HEK293 (cell line): ENCODE measurements at regions not wholly inside any gene's neighbourhood (a gene's known extent, or its start where the extent isn't known, plus 50 kb on each side); places are given as distances from the start of the nearest gene placed in this dataset.

Source experiments
- CTCF ChIP-seq: fragments of 450-650 bp; formaldehyde crosslinking; IDR thresholded peaks from 2 replicates; pipeline ENCODE4 v1.5.1; 2016; ENCODE audit warnings: missing biosample characterization, missing genetic modification characterization
- FEZF1 ChIP-seq: fragments of 450-650 bp; formaldehyde crosslinking; IDR thresholded peaks from 2 replicates; pipeline ENCODE4 v1.5.1; 2016; ENCODE audit warnings: missing biosample characterization, missing genetic modification characterization
- GLI4 ChIP-seq: fragments of 450-650 bp; formaldehyde crosslinking; IDR thresholded peaks from 2 replicates; pipeline ENCODE4 v1.5.1; 2016; ENCODE audit warnings: missing biosample characterization, missing genetic modification characterization
- TCF7L2 ChIP-seq: IDR thresholded peaks from 2 replicates; pipeline ENCODE4 v1.6.1; 2011; ENCODE audit warnings: low read depth, mild to moderate bottlenecking, inconsistent platforms, low read length, moderate library complexity, borderline replicate concordance
- ZBTB48 ChIP-seq: fragments of 450-650 bp; formaldehyde crosslinking; IDR thresholded peaks from 2 replicates; pipeline ENCODE4 v1.5.1; 2016; ENCODE audit warnings: missing biosample characterization, missing genetic modification characterization
- ZNF121 ChIP-seq: fragments of 450-650 bp; formaldehyde crosslinking; IDR thresholded peaks from 2 replicates; pipeline ENCODE4 v1.5.1; 2016; ENCODE audit warnings: missing biosample characterization, missing genetic modification characterization
- ZNF148 ChIP-seq: fragments of 450-650 bp; formaldehyde crosslinking; IDR thresholded peaks from 2 replicates; pipeline ENCODE4 v1.5.0; 2017; ENCODE audit warnings: missing biosample characterization, missing genetic modification characterization, borderline replicate concordance
- ZNF510 ChIP-seq: fragments of 450-650 bp; formaldehyde crosslinking; IDR thresholded peaks from 2 replicates; pipeline ENCODE4 v1.5.1; 2018; ENCODE audit warnings: mild to moderate bottlenecking, missing genetic modification characterization, missing biosample characterization; ENCODE audit not compliant: insufficient replicate concordance
- ZSCAN30 ChIP-seq: fragments of 450-650 bp; IDR thresholded peaks from 2 replicates; pipeline ENCODE4 v1.5.1; 2018; ENCODE audit warnings: missing biosample characterization, mild to moderate bottlenecking, missing genetic modification characterization, moderate library complexity

- TF ChIP-seq ZNF510 (tag by site-specific recombination), result no peak
- TF ChIP-seq ZNF148 (tag by site-specific recombination), result no peak
- no peak for TF ChIP-seq CTCF (tag by site-specific recombination)
- TF ChIP-seq FEZF1 (tag by site-specific recombination), result no peak
- TF ChIP-seq ZBTB48 (tag by site-specific recombination), result no peak
- TF ChIP-seq GLI4 (tag by site-specific recombination), result no peak
- no peak for TF ChIP-seq ZNF121 (tag by site-specific recombination)
- TF ChIP-seq TCF7L2, result no peak
- TF ChIP-seq ZSCAN30 (tag by site-specific recombination), result no peak
Observed at GRCh38 chr11:32008880-32009551, 81.9 kb upstream of the RCN1 start.
